ENCODE measurements at regions not wholly inside any gene's neighbourhood (a gene's known extent, or its start where the extent isn't known, plus 50 kb on each side); places are given as distances from the start of the nearest gene placed in this dataset.

DNA sequence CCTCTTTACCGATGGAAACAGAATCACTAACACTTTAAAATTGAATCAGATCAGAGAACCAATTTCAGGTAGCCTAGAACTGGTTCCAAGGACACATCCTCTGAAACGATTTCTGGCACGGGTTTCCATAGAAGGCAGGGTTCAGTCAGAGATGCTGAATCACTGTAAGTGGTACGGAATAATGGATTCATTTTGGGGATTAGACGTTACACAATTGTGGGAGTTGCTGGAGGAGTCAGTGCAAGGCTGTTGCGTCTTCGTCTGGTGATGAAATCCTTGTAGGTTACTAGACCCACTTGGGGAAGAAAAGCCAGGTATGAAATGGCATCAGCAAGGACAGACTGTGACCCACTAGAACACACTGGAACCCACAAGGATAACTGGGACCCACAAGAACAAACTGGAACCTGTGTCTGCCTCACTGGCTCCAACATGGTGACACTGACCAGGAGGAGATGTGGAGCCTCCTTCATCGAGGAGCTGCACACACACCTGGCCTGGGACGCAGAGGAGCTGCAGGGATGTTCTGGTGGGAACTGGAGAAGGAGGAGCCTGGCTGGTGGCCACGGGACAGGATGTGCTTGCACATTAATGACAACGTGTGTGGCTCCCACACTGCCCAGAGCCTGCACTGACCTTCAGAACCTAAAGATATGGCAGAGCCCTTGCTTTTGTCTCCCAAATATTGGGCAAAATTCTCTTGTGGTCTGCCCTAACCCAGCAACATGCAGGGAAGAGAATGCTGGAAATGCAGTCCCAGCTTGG lies 105.1 kb downstream of the TRAPPC11 start:
- no peak for DNase-seq (ENCODE audit: low read depth)

DNA sequence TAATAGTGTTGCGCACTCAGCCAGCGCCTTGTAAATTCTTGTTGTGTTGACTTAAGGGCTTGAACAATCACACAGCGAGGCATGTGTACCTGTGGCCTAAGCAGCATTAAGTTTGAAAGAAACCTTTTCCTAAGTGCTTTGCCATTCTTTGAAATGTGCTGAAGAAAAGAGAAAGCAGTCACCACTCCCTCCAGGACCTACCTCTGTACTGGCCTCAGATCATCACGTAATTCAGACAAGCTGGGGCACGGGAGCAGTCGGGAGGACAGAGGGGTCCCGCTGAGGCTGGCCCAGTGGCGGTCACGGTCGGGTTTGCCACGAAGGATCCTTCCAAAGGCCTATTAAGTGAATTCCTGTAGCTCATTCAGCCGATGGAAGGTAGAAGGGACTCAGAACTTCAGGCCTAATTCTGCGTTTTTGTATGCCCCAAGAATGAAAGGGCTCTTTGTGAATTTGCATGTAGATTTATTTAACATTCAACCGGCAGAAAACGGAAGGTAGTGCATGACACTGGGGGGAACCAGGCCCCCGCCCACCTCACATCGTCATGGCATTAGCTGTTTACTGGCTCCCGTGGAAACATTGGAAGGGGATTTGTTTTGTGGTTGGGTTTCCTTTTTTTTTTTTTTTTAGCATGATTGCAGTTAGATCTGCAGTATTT lies 106.3 kb downstream of the TRAPPC11 start:
- no peak for DNase-seq (ENCODE audit: low read depth)

DNA sequence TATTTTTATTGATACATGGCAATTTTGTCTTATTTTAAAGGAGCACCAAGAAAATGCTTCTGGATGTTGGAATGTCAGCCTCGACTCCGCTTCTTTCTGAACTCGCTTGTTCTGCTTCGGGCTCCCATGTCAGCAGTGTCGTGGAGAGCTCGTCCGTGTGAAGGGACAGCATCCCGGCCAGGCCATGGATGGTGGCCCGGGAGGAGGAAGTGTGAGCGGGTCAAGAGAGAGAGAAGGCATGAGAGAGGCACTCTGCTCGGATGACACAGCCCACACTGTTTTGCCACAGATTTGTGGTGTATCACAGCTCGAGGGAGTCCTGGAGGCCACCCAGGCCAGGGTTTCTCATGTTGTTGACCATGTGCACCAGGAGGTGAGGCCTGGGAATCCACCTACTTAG lies 107.0 kb downstream of the TRAPPC11 start:
- DNase-seq (ENCODE audit: low read depth): no peak

DNA sequence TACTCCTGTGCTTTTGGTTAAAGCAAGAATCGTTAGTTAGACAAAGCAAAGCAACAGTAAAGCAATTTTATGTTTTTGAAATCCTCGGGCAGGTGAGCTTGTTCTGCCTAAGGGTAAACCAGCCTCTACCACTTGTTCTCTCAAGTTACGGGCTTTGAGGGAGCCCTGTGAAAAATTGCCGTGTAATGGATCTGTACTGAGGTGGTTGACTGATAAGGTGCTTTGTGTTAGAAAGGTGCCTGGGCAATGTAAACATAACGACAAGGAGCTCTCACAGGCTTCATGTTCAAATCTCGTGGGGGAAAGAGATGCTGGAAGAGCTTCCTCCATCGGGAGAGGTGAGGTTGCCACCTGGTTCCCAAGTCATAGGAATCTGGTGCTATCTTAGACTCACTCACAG lies 111.8 kb downstream of the TRAPPC11 start:
- DNase-seq (ENCODE audit: low read depth): no peak

DNA sequence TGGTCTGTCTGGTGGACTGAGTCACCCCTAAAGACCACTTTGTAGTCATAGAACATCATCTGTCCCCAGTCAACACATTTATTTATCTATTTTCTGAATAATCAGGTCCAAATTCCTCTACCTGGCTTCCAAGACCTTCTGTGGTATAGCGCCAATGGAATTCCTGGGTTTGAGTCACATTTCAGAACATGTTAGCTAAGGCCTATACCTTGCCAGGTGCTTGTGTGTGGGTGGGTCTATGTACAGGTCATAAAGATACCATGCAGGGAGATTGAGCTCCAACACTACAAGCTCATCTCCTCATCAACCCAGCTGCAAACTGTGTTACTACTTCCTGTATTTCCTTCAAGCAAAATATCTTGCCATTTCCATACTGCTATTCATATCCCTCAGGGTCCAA lies 113.3 kb downstream of the TRAPPC11 start:
- no peak for DNase-seq (ENCODE audit: low read depth)

DNA sequence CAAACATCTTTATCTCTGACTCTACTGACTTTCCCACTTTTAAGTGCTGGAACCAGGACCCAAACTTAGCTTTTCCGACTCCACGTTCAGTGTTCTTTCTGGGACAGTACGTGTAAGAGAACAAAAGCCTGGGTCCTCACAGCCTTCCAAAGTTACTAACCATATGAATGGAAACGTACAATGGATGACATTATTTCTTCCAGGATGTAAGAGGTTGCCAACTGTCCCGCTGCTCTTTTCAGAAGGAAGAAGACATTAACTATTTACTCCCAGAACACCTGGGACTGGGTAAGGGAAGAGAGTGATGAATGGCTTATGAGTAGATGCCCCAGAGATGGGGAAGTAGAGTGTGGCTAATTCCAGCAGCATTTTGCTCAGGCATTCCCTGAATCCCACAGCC lies 114.7 kb downstream of the TRAPPC11 start:
- DNase-seq (ENCODE audit: low read depth): no peak

DNA sequence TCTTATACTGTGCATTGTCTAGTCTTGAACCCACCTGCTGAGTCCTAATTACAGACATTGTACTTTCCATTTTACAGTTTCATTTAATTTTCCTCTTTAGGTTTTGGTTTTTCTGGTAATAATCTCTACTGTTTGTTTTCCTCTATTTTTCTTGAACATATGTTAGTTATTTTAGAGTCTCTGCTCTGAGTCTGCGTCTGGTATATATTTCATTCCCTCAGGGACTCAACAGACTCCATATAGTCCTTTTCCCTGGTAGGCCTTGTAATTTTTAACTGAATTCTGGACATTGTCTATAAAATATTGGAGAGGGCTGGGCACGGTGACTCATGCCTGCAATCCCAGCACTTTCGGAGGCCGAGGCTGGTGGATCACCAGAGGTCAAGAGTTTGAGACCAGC lies 121.8 kb upstream of the STOX2 start:
- DNase-seq (ENCODE audit: low read depth): no peak

DNA sequence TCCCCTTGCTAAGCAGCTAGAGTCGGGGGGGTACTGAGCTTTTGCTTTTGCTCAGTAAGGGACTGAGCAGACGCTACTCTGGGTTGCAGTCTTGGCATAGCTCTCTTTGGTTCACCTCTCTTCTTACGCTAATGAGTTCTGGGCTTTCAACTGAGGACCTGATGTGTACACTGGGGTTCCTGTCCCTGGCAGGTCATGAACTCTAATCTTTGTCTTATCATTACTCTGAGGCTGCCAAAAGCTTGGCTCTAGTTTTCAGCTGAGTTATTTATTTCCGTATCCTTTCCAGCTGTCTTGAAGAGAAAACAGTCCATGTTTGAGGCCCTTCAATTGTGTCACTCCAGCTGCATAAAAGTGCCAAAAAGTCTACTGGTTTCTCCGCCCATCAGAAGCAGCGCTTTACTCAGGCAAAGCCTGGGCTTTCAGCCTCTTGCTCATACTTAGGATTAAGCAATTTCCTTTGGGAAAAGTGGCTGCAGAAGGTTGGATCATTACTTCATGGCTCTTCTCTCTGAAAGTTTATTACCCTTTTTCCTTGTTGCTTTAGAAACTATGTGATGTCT lies 121.0 kb upstream of the STOX2 start:
- DNase-seq (ENCODE audit: low read depth): no peak

DNA sequence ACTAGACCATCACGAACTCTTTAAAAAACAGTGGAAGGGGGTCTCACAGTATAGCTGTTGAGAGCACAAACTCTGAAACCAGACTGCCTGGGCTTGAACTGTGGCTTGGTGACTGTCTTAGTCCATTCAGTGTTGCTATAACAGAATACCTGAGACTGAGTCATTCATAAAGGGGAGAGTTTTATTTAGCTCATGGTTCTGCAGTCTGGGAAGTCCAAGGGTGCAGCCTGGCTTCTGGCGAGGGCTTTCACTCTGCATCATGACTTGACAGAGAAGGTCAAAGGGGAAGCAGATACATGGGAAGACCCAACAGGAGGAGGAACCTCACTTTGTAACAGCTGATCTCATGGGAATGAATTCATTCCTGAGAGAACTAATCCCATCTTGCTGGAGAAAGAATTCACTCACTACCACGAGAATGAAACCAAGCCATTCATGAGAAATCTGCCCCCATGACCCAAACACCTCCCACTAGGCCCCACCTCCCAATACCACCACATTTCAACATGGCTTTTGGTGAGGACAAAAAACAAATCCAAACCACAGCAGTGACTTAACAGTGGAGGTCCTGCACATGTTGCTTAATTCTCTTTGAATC lies 116.7 kb upstream of the STOX2 start:
- no peak for DNase-seq (ENCODE audit: low read depth)

DNA sequence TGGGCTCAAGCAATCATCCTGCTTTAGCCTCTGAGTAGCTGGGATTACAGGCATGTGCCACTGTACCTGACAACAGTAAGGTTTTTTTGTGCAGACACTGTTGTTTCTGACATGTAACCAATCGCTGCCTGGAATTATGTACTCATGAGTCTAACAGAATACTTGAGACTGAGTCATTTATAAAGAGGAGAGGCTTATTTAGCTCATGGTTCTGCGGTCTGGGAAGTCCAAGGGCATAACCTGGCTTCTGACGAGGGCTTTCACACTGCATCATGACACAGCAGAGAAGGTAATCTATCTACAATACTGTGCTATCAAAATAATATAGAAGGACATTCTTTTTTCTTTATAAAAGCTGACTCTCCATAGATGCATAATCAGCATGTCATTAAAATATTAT lies 115.5 kb upstream of the STOX2 start:
- DNase-seq (ENCODE audit: low read depth): no peak

DNA sequence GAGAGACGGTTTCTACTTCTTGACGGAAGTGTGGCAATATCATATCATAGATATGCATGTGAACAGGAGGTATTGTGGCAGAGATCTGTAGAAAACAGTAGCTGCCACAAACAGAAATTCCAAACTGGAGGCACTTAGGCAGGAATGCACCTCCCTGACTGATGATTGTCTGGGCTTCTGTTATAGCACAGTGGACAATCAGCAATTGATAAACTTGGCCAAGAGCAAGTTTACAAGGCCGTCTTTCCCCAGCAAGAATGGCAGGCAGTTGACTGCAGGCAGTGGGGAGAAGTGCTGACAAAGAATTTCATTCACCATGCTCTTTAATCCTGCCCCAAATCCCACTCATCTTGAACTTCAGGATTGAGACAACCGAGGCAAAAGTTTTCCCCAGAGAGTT lies 114.4 kb upstream of the STOX2 start:
- no peak for DNase-seq (ENCODE audit: low read depth)

DNA sequence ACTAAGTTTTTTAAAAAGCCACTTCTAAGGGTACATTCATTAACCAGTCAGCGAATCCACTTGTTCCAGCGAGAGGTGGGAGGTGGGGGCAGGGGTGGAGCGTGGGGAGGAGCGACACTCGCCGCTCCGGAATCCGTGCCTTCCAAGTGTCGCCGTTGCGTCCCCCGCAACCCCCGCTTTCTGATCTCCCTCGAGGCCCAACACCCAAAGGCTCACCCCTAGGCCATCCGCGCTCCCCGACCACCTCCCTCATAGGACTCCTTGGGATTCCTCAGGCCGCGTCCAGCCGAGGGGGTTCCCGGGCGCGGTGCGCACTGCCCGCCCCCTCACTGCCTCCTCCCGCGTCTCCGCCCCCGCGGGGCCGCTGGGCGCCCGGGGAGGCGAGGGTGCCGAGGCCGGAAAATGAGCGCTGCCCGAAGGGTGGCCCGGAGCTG lies 108.1 kb upstream of the STOX2 start:
- DNase-seq (ENCODE audit: low read depth): no peak

DNA sequence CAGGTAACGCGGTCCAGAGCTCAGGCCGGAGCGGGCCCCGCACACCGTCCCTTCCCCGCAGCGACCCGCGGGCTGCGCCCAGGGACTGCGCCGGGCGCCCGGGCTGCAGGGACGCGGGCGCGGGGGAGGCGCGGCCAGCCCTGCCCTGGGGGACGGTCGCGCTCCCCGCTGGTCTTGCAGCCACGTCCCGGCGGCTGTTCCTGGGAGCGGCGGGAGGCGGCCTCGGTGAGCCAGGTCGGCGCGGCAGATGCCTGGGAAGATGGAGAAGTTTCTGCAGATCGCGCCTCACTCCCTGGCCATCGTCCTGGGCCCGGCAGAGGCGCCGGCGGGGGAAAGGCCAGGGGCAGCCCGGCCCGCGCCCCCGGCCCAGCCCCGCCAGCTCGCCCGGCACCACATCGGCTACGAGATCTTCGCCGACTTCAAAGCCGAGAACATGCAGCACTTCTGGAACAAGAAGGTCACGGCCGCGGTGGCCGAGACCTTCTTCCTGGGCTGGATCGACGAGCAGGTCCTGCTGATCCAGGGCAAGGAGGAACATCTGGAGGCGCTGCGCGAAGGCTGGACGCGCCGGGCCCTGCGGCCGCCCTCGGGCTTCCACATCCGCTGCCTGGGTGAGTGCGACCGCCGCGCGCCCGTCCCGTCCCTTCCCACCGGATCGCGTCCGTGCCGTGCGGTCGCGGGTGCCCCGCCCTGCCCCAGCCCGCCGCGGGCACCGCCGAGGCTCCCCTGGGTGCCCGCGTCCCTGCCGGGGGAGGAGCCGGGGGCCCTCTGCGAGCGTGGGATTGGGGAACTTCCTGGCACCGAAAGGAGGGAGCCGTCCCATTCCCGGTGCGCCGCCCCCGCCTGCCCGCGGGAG lies 107.4 kb upstream of the STOX2 start:
- no peak for DNase-seq (ENCODE audit: low read depth)

DNA sequence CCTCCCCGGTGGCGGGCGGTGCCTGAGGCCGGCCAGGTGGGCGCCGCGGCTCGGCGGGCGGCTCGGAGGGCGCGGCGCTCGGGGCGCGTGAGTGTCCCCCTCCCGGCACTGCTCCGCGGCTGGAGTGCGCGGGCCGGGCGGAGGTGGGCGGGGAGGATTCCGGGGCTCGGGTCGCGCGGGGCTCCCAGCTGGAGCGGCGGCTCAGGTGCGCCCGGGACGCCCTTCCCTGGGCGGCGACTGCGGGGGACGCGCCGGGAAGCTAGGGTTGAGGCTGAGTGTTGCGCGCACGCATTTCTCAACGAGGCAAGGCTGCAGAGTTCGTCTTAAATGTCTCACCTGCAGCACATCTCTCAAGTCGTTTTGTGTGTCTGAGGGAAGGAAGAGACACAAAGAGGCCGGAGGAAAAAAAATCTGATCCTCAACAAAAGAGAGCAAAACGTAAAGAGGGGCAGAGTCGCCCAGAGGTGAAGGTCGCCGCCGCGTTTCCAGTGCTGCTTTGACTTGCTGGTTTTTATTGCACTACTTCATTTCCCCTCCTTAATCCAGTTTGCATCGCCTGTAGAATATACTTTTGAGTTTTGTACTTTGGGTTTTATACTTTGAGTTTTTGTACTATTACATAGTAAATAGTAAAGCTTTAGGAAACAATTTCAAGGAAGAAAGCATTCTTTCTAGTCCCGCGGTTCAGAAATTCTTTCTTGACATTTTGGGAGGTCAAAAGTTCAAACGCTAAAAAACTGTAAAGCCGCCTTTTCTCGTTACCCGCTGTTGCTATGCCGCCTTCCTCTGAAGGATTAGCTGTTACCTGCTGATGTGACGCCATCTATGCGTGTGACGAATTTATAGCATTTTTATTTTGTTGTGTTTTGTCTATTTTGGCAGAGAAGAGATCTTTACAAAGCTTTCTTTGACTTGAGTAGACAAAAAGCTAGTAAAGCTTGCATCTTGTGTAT lies 106.5 kb upstream of the STOX2 start:
- DNase-seq (ENCODE audit: low read depth): no peak

DNA sequence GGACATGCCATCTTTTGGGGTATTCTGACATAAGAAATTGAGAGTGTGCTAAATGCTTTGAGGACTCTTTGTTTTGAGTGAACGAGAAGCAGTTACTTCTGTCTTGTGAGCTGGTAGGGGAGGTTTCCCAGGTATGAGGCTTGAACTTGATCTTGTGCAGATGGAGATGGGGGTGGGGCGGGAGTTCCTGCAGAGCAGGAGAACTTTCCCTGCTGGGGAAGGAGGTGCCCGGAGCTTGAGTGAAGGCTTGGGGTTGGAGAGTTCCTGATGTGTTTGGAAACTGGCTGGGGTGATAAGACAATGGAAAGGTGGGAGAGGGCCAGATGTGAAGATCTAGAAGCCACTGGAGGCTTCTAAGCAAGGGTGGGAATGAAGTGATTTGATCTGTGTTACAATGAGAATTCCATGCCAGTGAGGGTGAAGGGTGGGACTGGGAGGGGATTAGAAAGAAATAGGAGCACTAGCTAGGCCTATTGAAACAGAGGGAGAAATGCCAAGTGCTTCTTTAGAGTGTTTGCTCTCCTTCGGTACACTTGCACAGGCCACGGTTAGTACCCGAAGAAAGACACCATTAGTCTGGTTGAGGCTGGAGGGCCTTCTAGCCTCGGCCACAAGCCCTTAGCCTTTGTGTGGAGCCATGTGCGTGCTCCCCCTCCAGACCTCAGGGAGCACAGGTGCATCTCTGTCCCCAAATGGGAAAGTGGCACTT lies 103.5 kb upstream of the STOX2 start:
- DNase-seq (ENCODE audit: low read depth): no peak

DNA sequence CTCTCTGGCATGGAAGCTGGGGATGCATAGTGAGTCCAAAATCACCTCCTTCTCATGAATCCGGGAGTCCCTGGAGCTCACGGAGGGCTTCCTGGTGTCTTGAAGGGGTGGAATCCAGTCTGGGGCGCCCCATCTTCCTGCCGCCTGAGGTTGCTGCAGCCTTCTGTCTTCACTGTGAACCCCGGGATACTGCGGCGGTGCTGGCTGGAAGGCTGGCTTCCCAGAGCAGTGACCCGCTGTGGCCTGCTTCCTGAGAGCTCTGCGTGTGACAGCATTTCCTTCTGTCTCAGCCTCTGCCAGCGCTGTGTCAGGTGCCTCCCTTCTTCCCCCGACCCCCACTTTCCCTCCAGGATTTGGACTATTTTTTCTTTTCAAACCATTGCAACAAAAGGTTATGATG lies 98.8 kb upstream of the STOX2 start:
- DNase-seq (ENCODE audit: low read depth): no peak

DNA sequence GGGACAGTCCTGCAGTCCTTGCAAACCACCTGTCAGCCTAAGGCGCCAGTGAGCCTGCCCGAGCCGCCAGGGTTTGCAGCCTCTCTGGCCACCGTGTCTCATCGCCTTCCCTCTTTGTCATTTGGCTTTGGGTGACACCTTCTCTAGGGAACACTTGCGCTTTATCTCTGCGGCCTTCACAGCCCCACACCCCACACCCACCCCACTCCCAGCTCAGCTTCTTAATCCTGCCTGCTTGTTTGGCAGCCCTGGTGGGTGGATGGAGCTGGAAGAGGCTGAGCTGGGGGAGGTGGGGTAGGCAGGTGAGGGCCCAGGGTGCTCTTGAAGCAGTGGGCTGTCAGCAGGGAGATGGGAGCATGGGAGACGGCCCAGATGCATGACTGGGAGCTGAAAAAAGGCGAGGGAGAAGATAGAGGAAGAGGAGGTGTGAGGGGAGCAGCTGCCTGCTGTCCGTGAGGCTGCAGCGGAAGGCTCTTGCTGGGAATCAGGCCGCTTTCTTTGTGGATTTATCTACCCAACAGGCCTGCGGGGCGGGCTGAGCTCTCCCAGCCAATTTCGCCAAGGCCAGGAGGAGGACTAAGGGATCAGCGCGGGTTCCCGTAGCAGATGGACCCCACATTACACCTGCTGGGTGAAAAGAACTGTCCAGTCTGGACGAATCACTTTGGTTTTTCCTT lies 97.5 kb upstream of the STOX2 start:
- DNase-seq (ENCODE audit: low read depth): no peak

DNA sequence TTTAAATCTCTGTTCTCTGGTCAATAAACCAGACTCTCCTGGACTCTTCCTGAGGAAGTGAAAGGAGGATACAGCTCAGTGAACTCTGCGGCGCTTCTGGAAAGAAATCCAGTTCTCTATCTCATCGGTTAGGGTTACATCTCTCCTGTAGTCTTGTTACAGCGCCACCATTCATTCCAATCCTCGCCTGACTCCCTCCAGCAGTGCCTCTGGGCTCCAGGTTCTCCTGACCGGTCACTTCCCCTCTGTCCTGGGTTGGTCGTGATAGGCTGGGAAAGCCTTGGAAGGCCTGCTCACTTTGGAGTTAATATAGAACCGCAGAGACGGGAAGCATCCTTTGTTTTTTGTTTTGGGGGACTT lies 97.0 kb upstream of the STOX2 start:
- no peak for DNase-seq (ENCODE audit: low read depth)

DNA sequence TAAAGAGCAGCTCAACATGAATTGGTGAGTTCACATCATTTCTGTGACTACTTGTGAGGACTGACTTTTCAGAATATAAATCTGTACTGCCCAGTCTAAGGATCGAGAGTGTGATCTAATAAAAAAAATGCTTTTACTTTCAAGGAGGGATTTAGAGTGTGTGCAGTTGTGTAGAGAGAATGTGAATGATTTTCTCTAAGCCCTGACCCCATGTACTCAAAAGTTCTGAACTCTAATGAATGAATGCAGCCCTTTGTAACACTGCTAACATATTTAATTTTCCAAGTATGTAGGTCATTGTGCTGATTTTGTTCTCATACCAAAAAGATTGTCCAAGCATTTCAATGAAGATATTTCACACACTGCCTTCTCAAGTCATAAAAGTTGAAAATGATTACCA lies 92.5 kb upstream of the STOX2 start:
- no peak for DNase-seq (ENCODE audit: low read depth)

DNA sequence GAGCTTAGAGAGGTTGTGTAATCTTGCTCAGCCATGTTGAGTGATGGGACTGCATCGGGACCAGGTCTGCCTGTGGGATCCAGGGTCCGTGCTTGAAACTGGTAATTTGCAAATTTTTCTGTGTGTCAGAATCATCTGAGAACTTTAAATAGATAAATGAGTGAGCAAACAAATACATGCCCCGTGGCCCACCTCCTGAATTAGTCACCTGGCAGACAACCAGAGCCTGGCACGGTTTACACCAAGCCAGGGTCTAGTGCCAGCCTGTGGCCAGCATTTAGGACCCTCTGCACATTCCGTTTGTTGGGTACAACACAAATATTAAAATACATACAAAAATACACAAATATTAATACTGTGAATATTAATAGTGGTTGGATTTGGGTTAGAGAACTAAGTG lies 90.6 kb upstream of the STOX2 start:
- DNase-seq (ENCODE audit: low read depth): no peak
